ENCODE measurements at regions not wholly inside any gene's neighbourhood (a gene's known extent, or its start where the extent isn't known, plus 50 kb on each side); places are given as distances from the start of the nearest gene placed in this dataset.

DNA sequence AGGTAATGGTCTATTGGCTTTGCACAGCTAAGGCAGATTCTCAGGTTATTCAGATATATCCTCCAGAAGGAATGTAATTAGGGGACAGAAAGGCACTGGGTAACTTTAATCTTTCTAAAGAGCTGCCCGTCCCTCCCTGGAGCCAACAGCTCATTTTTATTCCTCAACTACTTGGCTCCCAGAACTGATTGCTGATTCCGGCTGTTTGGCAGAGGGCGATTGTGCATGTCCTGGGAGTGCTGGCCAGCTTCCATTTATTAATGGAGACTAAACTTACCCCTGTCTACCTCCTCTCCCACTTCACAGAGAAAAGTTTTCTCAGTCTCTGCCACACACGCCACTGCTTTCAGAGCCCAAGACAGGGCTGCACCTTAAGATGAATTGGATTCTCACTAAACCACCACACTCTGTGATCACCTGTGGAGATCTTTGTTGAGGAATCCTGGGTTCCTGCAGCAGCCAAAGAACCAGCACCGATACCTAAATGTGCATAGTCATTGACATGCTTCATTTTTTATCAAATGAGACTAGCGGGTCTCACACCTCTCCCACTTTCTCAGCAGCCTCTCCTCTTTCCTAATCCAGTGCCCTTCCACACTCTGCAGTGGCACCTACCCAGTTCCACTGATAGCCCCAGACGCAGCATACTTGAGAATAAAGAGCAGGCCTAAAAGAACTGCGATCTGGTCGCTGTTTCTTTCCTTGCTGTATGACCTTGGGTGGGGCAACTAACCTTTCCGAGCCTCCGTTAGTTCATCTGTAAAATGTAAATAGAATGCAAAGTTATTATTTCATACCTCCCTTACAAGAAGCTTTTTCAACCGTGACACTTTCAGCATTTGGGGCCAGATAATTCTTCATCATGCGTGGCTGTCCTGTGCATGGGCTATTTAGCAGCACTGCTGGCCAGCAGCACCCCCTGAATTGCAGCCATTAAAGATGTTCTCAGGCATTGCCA is 648.7 kb downstream of the UQCRFS1 start:
- H3K4me1 ChIP-seq (ENCODE audit: control insufficient read depth, insufficient read depth, low read length), result peaks cover 7% of the 10 kb centered on the region; the same call in 1 of the 2 replicates
- H3K4me3 ChIP-seq (ENCODE audit: low read depth, low read length), result no peak overlapping the region
- ChIA-PET CTCF (interaction anchor here (0.9 kb wide), 1 partner anchor 70 kb away, joined by 4 read pairs; no protein-coding TSS in a partner anchor), POLR2A (interaction anchor here (1.2 kb wide), 1 partner anchor 15 kb away, joined by 3 read pairs; no protein-coding TSS in a partner anchor)
- no peak overlapping the region for H3K27ac ChIP-seq (ENCODE audit: extremely low read depth, low read depth, low read length)
- H3K36me3 ChIP-seq (ENCODE audit: control insufficient read depth in 2 of 2, insufficient read depth in 1 of 2, low read length in 2 of 2), result peaks cover 0 to 3% of the 10 kb centered on the region in 2 experiments; a peak in 2 of 3 replicates
- TF ChIP-seq ZNF426 (tag by site-specific recombination; IDR thresholded peaks at IDR 0.05), result no peak
- TF ChIP-seq ZNF302 (tag by site-specific recombination; IDR thresholded peaks at IDR 0.05; ENCODE audit: low read depth), result no peak
- TF ChIP-seq ZNF114 (tag by site-specific recombination; IDR thresholded peaks at IDR 0.05), result no peak
- no peaks in the 10 kb centered on the region for H3K9me3 ChIP-seq (ENCODE audit: control insufficient read depth, insufficient read depth, low read depth, low read length)

DNA sequence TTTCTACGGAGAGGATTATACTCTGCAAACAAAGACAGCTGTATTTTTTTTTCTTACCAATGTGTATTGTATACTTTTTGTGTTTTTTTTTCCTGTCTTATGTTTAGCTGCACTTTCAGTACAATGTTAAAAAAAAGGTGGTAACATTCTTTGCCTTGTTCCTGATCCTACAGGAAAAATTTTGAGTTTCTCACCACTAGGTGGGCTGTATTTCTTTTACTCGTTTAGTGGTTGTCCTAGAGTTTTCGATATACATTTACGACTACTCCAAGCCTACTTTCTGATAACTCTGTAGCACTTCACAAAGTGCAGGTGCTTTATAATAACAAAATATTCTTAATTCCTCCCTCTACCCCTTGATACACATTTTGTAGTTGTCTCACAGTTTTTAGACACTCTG is 652.2 kb downstream of the UQCRFS1 start:
- no peak for TF ChIP-seq ZNF629 (tag by site-specific recombination; IDR thresholded peaks at IDR 0.05)
- TF ChIP-seq ZNF776 (tag by site-specific recombination; IDR thresholded peaks at IDR 0.05; ENCODE audit: borderline replicate concordance), result no peak
- no peak for TF ChIP-seq HOXC10 (CRISPR knock-in tag; IDR thresholded peaks at IDR 0.05)
- no peak for TF ChIP-seq ZNF132 (tag by site-specific recombination; IDR thresholded peaks at IDR 0.05; ENCODE audit: borderline replicate concordance)
- TF ChIP-seq ZNF19 (tag by site-specific recombination; IDR thresholded peaks at IDR 0.05; ENCODE audit: low read depth), result no peak
- TF ChIP-seq, protein P1, sequence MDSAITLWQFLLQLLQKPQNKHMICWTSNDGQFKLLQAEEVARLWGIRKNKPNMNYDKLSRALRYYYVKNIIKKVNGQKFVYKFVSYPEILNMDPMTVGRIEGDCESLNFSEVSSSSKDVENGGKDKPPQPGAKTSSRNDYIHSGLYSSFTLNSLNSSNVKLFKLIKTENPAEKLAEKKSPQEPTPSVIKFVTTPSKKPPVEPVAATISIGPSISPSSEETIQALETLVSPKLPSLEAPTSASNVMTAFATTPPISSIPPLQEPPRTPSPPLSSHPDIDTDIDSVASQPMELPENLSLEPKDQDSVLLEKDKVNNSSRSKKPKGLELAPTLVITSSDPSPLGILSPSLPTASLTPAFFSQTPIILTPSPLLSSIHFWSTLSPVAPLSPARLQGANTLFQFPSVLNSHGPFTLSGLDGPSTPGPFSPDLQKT (IDR thresholded peaks at IDR 0.05; ENCODE audit: borderline replicate concordance, low read depth, low read length), result no peak
- TF ChIP-seq ZNF311 (tag by site-specific recombination; IDR thresholded peaks at IDR 0.05; ENCODE audit: borderline replicate concordance), result no peak
- no peak for TF ChIP-seq ZNF10 (tag by site-specific recombination; IDR thresholded peaks at IDR 0.05)
- TF ChIP-seq, protein P2, sequence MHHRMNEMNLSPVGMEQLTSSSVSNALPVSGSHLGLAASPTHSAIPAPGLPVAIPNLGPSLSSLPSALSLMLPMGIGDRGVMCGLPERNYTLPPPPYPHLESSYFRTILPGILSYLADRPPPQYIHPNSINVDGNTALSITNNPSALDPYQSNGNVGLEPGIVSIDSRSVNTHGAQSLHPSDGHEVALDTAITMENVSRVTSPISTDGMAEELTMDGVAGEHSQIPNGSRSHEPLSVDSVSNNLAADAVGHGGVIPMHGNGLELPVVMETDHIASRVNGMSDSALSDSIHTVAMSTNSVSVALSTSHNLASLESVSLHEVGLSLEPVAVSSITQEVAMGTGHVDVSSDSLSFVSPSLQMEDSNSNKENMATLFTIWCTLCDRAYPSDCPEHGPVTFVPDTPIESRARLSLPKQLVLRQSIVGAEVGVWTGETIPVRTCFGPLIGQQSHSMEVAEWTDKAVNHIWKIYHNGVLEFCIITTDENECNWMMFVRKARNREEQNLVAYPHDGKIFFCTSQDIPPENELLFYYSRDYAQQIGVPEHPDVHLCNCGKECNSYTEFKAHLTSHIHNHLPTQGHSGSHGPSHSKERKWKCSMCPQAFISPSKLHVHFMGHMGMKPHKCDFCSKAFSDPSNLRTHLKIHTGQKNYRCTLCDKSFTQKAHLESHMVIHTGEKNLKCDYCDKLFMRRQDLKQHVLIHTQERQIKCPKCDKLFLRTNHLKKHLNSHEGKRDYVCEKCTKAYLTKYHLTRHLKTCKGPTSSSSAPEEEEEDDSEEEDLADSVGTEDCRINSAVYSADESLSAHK (tag by site-specific recombination; IDR thresholded peaks at IDR 0.05), result no peak
- TF ChIP-seq, protein P3, sequence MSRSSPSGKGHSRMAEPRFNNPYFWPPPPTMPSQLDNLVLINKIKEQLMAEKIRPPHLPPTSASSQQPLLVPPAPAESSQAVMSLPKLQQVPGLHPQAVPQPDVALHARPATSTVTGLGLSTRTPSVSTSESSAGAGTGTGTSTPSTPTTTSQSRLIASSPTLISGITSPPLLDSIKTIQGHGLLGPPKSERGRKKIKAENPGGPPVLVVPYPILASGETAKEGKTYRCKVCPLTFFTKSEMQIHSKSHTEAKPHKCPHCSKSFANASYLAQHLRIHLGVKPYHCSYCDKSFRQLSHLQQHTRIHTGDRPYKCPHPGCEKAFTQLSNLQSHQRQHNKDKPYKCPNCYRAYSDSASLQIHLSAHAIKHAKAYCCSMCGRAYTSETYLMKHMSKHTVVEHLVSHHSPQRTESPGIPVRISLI (tag by site-specific recombination; IDR thresholded peaks at IDR 0.05), result no peak
- TF ChIP-seq ZNF16 (tag by site-specific recombination; IDR thresholded peaks at IDR 0.05; ENCODE audit: low read depth), result no peak
- TF ChIP-seq YY1 (tag by site-specific recombination; IDR thresholded peaks at IDR 0.05), result no peak
- no peak for TF ChIP-seq KLF9 (tag by site-specific recombination; IDR thresholded peaks at IDR 0.05; ENCODE audit: low read depth)

More for the DNA sequence above, 652.2 kb downstream of the UQCRFS1 start:
- H3K4me3 ChIP-seq (ENCODE audit: low read depth, low read length), result no peak overlapping the region
- ChIA-PET POLR2A (interaction anchor here (0.6 kb wide), 1 partner anchor 96 kb away, joined by 8 read pairs; no protein-coding TSS in a partner anchor), CTCF (interaction anchor here (1.2 to 1.9 kb wide), 3 partner anchors 31 to 94 kb away, joined by 4 to 6 read pairs (median 5); no protein-coding TSS in a partner anchor)
- H3K36me3 ChIP-seq (ENCODE audit: control insufficient read depth in 2 of 2, insufficient read depth in 1 of 2, low read length in 2 of 2), result peaks cover 0 to 3% of the 10 kb centered on the region in 2 experiments; a peak in 2 of 3 replicates
- no peak overlapping the region for H3K27ac ChIP-seq (ENCODE audit: extremely low read depth, low read depth, low read length)
- peaks cover 7% of the 10 kb centered on the region; the same call in 1 of the 2 replicates for H3K4me1 ChIP-seq (ENCODE audit: control insufficient read depth, insufficient read depth, low read length)
- no peaks in the 10 kb centered on the region for H3K9me3 ChIP-seq (ENCODE audit: control insufficient read depth, insufficient read depth, low read depth, low read length)
